HG02852 (cell line): ENCODE measurements at regions not wholly inside any gene's neighbourhood (a gene's known extent, or its start where the extent isn't known, plus 50 kb on each side); places are given as distances from the start of the nearest gene placed in this dataset.
"Not testable (repeated sequence)": the region's sequence is repeated elsewhere in the genome, so short reads cannot be mapped to it uniquely, and the experiment has no call there.

Experiments used
- ATAC-seq: cut with Tn5 transposase; IDR thresholded peaks from one replicate; pipeline ENCODE4 v1.9.1; 2021; ENCODE audit warnings: mild to moderate bottlenecking, moderate library complexity; ENCODE audit not compliant: unreplicated experiment

GRCh38 chr9:113739605-113740507, 136.3 kb upstream of the ZNF618 start:
- ATAC-seq = not testable (repeated sequence)

- ATAC-seq = not testable (repeated sequence)
Observed at GRCh38 chr9:113740508-113741500, 135.3 kb upstream of the ZNF618 start.

- no peak for ATAC-seq
Observed at GRCh38 chr9:113741886-113742854, 133.9 kb upstream of the ZNF618 start.

GRCh38 chr9:113742878-113743277, 133.2 kb upstream of the ZNF618 start:
- ATAC-seq = no peak

- ATAC-seq = no peak
Observed at GRCh38 chr9:113746486-113746885, 129.6 kb upstream of the ZNF618 start.

GRCh38 chr9:113748135-113748534, 128.0 kb upstream of the ZNF618 start:
- ATAC-seq = no peak

GRCh38 chr9:113753398-113754119, 122.5 kb upstream of the ZNF618 start:
- ATAC-seq = no peak

GRCh38 chr9:113754739-113755138, 121.4 kb upstream of the ZNF618 start:
- ATAC-seq = no peak

GRCh38 chr9:113755433-113755832, 120.7 kb upstream of the ZNF618 start:
- no peak for ATAC-seq

- no peak for ATAC-seq
Observed at GRCh38 chr9:113756476-113757192, 119.5 kb upstream of the ZNF618 start.

- no peak for ATAC-seq
Observed at GRCh38 chr9:113763429-113763828, 112.7 kb upstream of the ZNF618 start.

- ATAC-seq = no peak
Observed at GRCh38 chr9:113764572-113764971, 111.5 kb upstream of the ZNF618 start.

GRCh38 chr9:113769412-113769811, 106.7 kb upstream of the ZNF618 start:
- ATAC-seq = no peak

- ATAC-seq = no peak
Observed at GRCh38 chr9:113770396-113770795, 105.7 kb upstream of the ZNF618 start.

- no peak for ATAC-seq
Observed at GRCh38 chr9:113771199-113771598, 104.9 kb upstream of the ZNF618 start.

GRCh38 chr9:113772121-113772810, 103.8 kb upstream of the ZNF618 start:
- ATAC-seq = no peak

- no peak for ATAC-seq
Observed at GRCh38 chr9:113774963-113775362, 101.1 kb upstream of the ZNF618 start.

- ATAC-seq = no peak
Observed at GRCh38 chr9:113775749-113776148, 100.4 kb upstream of the ZNF618 start.
